DMS79 (cell line): ENCODE measurements at regions not wholly inside any gene's neighbourhood (a gene's known extent, or its start where the extent isn't known, plus 50 kb on each side); places are given as distances from the start of the nearest gene placed in this dataset.

Source experiments
- DNase-seq: peaks from one replicate; lab custom pipeline; 2025; lab: John Stamatoyannopoulos, UW

- peak; percentile 94 for DNase-seq
Measured at GRCh38 chr2:158006961-158007719, 94.5 kb upstream of the UPP2 start.

DNA sequence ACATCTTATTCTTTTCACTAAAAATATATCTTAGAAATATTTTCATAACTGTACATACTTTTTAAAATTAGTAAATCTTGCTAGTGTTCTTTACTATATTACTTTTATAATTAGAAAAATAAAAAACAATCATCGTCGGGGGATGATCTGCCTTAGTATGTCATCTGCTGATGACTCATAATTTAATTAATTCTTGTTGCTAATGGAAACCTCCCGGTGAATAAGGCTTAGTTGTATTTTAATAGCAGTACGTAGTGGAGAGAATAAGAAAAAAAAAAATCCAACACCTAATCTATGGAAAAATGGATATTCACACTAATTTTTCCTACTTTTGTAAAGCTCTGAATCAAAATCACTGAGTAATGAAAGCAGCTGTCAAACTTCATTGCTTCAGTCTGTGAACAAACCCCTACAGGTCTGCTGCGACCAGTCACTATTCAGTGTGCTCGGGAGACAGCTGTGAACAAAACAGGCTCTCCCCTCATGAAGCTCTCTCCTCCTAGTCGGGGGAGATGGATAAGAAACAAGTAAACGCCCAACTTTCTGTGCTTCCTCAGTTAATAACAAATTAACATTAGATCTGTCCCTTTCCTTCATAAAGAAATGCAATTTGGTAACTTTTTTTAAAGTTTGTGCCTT is 97.4 kb upstream of the UPP2 start:
- DNase-seq, result no peak

GRCh38 chr2:158002079-158002478 is 99.6 kb upstream of the UPP2 start:
- DNase-seq, result no peak

- no peak for DNase-seq
Measured at GRCh38 chr2:157996799-157997198, 104.9 kb upstream of the UPP2 start.

GRCh38 chr2:157995117-157995516 is 106.6 kb upstream of the UPP2 start:
- DNase-seq, result no peak

GRCh38 chr2:157991932-157992331 is 109.7 kb upstream of the UPP2 start:
- no peak for DNase-seq

GRCh38 chr2:157990173-157990572 is 111.5 kb upstream of the UPP2 start:
- DNase-seq, result peak; percentile 22

DNA sequence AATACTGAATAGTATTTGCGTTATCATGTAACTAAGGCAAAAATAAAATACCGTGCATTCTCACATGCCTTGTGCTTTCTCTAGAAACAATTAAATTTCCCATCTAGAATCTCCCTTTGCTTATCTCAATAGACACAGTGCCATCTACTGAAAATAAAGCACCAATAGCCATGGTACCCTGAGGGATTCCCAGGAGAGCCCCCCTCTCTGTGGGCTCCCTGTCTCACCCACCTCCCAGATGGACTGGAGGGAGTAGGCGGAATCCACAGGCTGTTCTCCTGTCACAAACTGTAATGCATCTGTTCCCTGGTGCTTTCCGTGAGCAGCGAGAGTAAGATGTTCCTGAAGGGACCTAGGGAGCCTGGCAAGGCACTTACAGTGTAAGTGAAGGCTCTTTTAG is 112.4 kb upstream of the UPP2 start:
- DNase-seq, result no peak

- DNase-seq, result no peak
Measured at GRCh38 chr2:157986761-157987160, 110.6 kb upstream of the ACVR1 start.

- DNase-seq, result no peak
Measured at GRCh38 chr2:157984866-157985265, 108.7 kb upstream of the ACVR1 start.

DNA sequence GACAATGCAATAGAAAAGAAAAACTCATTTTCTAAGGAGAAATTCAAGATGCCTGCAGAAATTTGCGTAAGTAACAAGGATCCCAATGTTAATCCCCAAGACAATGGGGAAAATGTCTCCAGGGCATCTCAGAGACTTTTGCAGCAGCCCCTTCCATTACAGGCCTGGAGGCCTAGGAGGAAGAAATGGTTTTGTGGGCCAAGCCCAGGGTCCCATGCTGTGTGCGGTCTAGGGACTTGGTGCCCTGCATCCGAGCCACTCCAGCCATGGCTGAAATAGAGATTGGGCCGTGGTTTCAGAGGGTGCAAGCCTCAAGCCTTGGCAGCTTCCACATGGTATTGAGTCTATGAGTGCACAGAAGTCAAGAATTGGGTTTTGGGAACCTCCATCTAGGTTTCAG is 103.9 kb upstream of the ACVR1 start:
- no peak for DNase-seq

DNA sequence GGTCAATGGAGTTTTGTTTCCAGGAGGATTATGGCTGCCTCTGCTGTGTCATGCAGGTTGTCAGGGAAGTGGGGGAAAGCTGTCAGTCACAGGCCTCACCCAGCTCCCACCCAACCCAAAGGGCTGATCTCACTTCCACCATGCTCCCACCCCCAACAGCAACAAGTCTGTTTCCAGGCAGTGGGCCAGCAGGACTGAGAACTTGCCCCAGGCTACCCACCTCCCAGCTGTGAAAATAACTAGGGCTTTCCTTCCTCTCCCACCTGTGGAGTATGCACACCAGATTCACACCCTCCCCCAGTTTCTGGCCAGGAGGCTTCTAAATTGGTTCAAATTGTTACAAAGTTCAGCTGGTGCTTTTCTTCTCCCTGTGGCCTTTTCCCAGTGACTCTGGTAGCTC is 95.6 kb upstream of the ACVR1 start:
- no peak for DNase-seq

GRCh38 chr2:157967856-157968255 is 91.7 kb upstream of the ACVR1 start:
- no peak for DNase-seq

DNA sequence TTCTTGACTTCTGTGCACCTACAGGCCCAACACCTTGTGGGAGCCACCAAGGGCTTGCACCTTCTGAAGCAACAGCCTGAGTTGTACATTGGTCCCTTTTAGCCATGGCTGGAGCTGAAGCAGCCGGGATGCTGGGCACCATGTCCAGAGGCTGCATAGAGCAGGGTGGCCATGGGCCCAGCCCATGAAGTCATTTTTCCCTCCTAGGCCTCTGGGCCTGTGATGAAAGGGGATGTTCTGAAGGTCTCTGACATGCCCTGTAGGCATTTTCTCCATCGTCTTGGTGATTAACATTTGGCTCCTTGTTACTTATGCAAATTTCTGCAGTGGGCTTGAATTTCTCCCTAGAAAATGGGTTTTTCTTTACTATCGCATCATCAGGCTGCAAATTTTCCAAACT is 83.1 kb upstream of the ACVR1 start:
- DNase-seq, result no peak

GRCh38 chr2:157957596-157957995 is 81.5 kb upstream of the ACVR1 start:
- DNase-seq, result no peak

- DNase-seq, result no peak
Measured at GRCh38 chr2:157952558-157952957, 76.4 kb upstream of the ACVR1 start.

GRCh38 chr2:157948856-157949255 is 72.7 kb upstream of the ACVR1 start:
- DNase-seq, result no peak

GRCh38 chr2:157946919-157947557 is 70.9 kb upstream of the ACVR1 start:
- no peak for DNase-seq

- DNase-seq, result no peak
Measured at GRCh38 chr2:157940024-157940423, 63.9 kb upstream of the ACVR1 start.

DNA sequence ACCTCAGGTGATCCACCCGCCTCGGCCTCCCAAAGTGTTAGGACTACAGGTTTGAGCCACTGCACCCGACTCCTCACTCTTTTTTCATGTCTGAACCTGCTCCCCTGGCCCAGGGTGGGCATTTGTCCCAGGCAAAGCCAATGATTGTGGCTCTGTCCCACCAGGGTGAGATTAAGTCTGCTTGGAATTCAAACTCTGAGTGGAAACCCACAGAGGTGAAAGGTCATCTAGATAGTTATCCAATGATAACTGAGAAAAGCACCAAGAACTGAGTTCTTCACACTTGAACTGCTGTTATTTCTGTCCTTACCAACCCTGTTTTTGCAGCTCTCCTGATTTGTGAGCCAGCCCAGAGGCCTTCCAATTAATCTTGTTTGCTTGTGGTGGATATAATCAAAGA is 62.4 kb upstream of the ACVR1 start:
- DNase-seq, result no peak

GRCh38 chr2:157936406-157936805 is 60.3 kb upstream of the ACVR1 start:
- no peak for DNase-seq

- DNase-seq, result no peak
Measured at GRCh38 chr2:157935378-157935906, 59.3 kb upstream of the ACVR1 start.
